ENCODE measurements at regions not wholly inside any gene's neighbourhood (a gene's known extent, or its start where the extent isn't known, plus 50 kb on each side); places are given as distances from the start of the nearest gene placed in this dataset.
"Not testable (repeated sequence)": the region's sequence is repeated elsewhere in the genome, so short reads cannot be mapped to it uniquely, and the experiment has no call there.

DNA sequence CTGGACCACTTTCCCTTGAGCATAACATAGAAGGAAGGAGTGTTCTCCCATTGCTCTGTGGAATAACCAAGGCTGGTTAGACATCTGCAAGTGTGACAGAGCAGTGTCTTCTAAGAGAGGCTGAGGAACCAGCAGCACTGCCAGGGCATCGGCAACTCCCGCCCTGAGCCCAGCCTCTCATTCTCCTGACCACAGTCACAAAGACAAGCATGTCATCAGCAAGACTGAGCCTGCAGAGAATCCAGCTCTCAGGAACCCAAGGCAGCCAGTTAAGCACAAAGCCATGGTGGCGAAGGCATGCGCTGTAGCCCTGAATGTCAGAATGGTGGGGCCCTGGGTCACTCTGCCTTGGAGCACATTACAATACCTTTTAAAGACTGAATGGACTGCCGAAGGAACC is 253.9 kb downstream of the AGTPBP1 start:
- no peak for DNase-seq

DNA sequence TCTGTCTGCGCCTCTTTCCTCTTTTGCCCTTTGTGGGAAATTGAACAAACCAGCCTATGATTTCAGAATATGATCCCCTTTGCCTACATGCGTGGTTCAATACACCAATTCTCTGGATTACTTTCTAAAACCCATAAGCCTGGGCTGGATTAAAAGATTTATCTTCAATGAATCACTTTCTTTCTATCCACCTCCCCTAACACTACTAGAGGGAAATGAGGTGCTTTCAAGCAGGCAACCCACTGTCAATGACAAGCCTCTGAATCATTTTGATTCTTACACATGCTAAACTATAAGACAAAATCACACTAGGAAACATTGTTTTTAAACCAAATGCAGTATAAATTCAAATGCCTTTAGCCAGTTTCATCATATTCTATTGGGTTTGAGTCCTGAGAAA is 257.5 kb downstream of the AGTPBP1 start:
- no peak for DNase-seq

DNA sequence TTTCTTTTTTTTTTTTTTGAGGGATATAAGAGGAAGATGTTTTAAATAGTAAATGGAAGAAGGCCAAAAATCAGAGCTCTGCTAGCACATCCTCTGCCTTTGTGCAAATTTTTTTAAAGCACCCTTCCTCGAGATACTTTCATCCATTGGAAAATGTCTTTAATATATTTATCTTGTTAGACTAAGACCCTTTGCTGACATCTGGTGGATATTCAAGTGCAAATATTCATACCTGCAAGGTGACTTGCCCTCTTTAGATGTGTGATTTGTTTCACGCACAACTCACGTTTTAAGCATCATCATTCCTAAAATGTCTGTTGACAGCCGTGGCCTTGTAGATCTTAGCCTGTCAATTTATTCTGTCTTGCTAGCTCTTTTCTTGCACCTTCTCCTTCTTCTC is 258.5 kb downstream of the AGTPBP1 start:
- DNase-seq, result no peak

DNA sequence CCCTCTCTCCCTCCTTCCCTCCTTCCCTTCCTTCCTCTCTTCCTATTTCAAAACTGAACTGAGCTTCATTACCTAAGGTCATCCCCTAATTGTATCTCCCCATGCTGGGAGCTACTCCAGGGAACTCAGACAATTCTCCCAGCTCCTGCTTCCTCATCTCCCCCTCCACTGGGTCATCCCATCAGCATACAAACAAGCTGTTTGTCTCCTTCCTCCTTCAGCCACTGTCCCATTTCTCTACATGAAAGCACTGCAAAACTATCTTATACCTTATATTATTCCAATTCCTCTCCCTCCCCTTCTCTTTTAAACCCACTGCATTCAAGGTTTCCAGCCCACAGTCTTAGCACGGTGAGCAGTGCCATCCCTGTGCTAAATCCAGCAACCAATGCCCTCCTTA is 262.4 kb downstream of the AGTPBP1 start:
- no peak for DNase-seq

DNA sequence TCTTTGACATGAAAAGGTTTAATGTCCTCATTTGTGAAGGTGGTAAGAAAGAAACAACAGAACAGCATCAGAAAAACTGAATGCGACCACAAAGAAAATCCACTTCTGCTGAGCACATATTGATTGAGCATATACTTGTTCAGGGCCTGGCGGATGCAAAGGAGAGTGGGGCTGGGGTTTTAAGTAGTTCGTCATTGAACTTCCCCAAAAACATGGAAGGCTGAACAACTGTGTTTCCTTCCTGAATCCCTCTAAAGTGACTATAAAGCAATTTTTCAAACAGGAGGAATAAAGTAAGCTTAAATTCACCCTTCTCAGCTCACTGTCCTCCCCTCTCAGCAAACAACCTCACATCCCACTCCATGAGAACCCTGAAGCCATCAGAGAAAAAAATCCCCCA is 262.9 kb downstream of the AGTPBP1 start:
- no peak for DNase-seq

DNA sequence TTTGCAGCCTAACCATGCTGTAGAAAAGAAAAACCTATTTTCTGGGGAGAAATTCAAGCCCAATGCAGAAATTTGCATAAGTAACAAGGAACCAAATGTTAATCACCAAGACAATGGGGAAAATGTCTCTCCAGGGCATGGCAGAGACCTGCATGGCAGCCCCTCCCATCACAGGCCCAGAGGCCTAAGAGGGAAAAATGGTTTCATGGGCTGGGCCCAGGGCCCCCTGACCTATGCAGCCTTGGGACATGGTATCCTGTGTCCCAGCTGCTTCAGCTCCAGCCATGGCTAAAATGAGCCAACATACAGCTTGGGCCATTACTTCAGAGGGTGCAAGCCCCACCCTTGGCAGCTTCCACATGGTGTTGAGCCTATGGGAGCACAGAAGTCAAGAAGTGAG is 266.9 kb downstream of the AGTPBP1 start:
- not testable (repeated sequence) for DNase-seq

DNA sequence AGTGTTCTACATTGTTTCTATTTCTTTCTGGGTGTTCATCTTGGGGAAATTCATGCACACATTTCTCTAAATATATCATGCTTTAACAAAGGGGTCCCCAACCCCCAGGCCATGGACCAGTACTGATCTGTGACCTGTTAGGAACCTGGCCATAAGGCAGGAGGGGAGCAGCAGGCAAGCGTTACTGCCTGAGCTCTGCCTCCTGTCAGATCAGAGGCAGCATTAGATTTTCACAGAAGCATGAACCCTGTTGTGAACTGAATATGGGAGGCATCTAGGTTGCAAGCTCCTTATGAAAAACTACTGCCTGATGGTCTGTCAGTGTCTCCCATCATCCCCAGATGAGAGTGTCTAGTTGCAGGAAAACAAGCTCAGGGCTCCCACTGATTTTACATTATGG is 270.0 kb downstream of the AGTPBP1 start:
- DNase-seq, result no peak

DNA sequence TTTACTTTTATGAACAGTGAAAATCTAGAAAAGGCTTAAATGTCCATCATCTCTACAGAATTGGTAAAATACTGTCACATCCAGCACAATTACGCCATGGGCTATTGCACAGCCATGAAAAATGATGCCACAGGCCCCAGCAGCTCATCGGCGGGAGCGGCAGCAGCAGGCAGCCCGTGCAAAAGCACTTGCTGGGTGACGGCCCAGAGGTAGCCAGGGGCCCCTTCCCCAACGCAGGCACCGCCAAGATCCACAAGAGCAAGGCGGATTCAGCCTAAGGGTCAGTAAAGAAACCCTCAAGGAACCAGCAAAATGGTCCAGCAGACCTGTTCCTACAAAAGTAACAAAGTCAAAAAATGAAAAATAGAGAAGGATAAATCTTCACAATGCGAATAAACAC is 272.7 kb downstream of the AGTPBP1 start:
- no peak for DNase-seq

DNA sequence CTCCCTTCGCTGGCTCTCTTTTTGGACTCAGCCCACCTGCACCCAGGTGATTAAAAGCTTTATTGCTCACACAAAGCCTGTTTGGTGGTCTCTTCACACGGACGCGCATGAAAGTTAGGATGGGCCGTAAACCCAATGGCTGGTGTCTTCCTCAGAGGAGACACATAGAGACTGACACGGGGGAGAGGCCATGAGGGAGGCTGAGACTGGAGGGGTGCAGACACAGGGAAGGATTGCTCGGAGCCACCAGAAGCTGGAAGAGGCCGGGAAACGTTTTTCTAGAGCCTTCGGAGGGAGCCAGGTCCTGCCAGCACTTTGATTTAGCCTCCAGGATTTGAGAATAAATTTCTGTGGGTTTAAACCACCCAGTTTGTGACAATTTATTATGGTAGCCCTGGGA is 274.9 kb downstream of the AGTPBP1 start:
- DNase-seq, result no peak

DNA sequence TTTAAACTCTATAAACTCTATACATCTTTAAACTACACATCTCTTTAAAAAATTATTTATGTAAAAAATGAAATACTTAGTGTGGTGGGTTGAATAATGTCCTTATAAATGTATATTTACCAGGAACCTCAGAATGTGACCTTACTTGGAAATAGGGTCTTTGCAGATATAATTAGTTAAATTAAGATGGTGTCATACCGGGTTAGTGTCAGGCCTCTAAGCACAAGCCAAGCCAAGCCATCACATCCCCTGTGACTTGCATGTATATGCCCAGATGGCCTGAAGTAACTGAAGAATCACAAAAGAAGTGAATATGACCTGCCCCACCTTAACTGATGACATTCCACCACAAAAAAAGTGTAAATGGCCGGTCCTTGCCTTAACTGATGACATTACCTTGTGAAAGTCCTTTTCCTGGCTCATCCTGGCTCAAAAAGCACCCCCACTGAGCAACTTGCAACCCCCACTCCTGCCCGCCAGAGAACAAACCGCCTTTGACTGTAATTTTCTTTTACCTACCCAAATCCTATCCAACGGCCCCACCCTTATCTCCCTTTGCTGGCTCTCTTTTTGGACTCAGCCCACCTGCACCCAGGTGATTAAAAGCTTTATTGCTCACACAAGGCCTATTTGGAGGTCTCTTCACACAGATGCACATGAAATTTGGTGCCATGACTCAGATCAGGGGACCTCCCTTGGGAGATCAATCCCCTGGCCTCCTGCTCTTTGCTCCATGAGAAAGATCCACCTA is 283.5 kb downstream of the AGTPBP1 start:
- not testable (repeated sequence) for DNase-seq

DNA sequence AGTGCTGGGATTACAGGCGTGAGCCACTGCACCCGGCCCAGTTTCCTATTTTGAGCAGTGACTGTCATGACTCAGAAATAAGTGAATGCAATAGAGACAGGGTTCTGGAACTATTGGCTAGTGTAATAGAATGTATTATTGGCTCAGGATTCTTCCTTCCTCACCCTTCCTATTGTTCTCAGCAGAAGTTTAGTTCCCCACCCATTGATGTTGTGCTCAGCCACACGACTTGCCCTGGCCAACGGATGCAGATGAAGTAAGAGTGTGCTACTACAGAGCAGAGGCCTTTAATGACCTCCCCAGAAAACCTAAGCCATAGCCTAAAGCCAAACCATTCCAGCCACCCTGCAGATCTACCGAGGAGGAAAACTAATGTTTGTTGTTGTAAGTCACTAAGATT is 287.9 kb downstream of the AGTPBP1 start:
- DNase-seq, result no peak

DNA sequence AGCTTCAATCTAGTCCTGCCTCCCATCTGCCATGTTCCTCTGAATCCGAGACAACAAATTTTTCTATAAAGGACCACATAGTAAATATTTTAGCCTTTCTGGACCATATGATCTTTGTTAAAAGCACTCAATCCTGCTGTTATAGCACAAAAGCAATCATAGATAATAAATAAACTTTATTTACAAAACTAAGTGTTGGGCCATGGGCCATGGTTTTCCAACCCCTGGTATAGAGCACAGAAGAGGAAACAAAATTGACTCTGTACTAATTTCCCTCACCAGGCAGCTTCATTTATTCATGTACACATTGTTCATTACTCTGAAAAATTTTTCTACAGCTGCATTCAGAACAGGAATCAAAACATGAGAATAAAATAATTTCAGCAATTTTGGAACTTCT is 288.9 kb downstream of the AGTPBP1 start:
- DNase-seq, result no peak

DNA sequence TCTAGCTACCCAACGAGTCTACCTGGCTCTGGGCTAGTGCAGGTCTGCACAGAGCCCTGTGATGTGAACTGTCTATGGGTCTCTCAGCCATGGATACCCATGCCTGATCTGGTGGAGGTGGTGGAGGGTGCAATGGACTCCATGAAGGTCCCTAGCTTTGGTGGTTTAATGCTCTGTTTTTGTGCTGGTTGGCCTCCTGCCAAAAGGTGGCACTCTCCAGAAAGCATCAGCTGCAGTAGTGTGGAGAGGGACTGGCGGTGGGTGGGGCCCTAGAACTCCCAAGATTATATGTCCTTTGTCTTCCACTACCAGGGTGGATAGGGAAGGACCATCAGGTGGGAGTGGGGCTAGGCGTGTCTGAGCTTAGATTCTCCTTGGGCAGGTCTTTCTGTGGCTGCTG is 290.1 kb downstream of the AGTPBP1 start:
- DNase-seq, result no peak

DNA sequence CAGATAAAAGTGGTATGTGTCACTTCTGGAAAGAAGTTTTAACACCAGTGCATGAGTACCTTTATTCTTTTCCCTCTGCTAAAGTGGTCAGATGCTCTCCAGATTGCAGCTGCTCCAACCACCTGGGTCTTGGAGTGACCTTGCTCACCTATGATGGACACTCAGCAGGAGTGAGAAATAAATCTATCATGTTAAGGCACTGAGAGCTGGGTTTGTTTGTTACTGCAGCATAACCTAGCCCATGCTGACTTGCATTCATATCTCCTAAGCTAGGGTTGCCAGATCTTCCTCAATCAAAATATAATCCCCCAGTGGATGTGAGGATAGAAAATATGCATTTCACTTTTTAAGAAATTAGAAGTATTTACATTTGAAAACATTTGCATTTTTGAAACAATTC is 295.9 kb downstream of the AGTPBP1 start:
- no peak for DNase-seq

DNA sequence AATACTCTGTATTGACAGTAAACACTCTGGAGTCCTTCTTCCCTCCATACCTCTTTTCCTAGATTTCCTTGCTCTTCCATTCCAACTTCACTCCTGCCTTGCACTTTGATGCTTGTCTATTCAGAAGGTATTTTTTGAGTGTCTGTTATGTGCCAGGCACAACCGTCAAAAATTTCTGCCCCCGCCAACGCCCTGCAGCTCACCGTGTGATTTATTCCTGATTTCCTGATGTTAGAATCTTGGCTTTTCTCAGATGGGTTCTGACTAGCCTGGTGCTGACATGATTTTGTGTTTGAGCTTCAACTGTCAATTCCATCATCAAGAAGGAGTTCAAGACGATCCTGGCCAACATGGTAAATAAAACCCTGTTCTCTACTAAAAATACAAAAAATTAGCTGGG is 297.5 kb downstream of the AGTPBP1 start:
- DNase-seq, result no peak

DNA sequence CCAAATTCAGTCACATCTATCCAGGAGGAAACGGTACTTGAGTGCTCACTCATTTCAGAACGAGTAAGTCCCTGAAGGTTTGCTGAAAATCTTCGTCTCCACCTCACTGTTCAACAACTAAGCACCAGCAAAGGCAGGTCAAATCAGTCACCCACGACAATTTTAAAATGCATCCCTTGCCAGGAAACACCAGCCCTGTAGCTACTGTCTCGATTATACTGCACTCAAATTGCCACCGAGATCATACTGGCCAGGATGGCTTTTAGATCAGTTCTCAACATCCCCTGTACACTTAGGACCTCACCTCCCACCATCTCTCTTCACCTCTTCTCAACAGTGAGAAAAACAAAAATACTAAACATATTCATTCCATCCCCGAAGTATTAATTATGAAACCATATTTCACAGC is 298.6 kb downstream of the AGTPBP1 start:
- DNase-seq, result no peak

DNA sequence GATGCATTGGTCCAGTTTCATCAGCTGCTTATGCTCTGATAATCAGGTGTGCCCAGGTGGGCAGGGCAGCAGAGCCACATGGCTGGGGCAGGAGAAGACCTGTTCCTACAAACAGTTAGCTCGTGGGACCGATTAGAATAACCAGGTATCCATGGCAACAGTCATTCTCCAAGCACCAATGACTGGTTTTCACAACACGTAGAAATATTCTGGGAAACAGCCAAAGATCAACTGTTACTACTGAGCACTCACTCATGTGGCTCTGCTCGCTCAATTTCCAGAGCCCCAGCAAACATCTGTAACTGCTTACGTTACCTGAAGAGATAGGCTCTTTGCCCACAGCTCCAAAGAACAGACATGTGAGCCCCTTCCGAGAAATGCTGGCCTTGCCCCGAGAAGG is 302.0 kb downstream of the AGTPBP1 start:
- DNase-seq, result no peak

DNA sequence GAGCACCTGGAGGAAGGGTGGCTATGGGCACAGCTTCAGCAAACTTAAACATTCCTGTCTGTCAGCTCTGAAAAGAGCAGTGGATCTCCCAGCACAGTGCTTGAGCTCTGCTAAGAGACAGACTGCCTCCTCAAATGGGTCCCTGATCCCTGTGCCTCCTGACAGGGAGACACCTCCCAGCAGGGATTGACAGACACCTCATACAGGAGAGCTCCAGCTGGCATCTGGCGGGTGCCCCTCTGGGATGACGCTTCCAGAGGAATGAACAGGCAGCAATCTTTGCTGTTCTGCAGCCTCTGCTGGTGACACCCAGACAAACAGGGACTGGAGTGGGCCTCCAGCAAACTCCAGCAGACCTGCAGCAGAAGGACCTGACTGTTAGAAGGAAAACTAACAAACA is 307.8 kb downstream of the AGTPBP1 start:
- not testable (repeated sequence) for DNase-seq

DNA sequence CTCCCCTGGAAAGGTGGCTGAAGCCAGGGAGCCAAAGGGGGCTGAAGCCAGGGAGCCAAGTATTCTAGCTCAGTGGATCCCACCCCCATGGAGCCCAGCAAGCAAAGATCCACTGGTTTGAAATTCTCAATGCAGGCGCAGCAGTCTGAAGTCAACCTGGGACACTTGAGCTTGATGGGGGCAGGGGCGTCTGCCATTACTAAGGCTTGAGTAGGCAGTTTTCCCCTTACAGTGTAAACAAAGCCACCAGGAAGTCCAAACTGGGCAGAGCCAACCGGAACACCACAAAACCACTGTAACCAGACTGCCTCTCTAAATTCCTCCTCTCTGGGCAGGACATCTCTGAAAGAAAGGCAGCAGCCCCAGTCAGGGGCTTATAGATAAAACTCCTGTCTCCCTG is 308.2 kb downstream of the AGTPBP1 start:
- DNase-seq, result not testable (repeated sequence)

DNA sequence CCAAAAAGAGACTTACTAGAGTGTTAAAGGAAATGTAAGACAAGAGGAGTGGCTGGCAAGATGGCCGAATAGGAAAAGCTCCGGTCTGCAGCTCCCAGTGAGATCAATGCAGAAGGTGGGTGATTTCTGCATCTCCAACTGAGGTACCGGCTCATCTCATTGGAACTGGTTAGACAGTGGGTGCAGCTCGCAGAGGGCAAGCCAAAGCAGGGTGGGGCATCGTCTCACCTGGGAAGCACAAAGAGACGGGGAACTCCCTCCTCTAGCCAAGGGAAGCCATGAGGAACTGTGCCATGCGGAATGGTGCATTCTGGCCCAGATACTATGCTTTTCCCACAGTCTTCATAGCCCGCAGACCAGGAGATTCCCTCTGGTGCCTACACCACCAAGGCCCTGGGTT is 308.7 kb downstream of the AGTPBP1 start:
- no peak for DNase-seq

DNA sequence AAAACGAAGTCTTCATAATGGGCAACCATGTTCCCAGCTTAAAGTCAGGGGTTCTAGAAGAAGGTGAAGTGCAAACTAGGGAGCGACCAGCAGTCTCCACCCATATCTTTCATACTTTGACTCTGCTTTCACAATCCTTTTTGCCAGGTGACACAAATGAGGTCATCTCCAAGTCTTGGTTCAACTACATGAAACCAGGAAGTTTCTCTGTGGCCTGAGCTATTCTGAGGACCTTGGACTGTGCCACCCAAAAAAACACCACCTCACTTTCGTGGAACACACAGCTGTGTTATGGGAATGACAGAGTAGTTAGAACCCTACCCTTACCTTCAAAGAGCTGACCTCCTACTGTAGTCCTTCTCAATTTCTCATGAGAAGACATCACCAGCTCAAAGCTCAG is 309.2 kb downstream of the AGTPBP1 start:
- no peak for DNase-seq

DNA sequence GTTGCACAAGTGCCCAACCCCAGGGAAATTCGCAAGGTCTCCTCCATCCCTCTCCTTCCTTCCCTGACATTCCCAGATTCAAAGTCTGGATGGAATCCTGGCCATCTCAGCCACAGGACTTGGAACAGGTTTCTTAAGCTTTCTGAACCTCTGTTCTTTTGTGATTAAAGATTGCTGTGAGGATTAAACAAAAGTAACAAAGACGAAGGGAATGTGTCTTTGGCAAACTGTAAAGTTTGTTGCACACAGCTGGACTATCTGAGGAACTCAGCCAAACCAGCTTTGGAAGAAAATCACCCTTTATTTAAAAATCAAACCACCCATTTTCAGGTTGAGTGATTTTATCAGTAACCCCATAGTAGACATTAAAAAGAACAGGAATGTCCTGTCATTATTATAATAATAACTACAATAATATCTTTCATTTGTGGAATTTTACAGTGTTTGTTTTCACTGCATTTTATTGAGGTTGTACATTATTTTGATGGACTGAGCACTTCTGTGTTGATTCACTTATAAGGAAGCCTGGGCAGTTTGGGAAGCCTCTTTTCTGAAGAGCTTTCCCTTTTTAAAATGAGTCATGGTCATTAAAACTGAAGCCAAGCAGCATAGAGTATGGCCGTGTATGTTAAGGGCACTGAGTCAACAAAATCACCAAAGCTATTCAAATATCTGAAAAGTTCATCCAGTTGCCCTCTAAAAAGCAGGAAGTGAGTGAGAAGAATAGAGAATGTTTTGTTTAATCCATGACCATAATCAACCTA is 310.2 kb downstream of the AGTPBP1 start:
- DNase-seq, result no peak

DNA sequence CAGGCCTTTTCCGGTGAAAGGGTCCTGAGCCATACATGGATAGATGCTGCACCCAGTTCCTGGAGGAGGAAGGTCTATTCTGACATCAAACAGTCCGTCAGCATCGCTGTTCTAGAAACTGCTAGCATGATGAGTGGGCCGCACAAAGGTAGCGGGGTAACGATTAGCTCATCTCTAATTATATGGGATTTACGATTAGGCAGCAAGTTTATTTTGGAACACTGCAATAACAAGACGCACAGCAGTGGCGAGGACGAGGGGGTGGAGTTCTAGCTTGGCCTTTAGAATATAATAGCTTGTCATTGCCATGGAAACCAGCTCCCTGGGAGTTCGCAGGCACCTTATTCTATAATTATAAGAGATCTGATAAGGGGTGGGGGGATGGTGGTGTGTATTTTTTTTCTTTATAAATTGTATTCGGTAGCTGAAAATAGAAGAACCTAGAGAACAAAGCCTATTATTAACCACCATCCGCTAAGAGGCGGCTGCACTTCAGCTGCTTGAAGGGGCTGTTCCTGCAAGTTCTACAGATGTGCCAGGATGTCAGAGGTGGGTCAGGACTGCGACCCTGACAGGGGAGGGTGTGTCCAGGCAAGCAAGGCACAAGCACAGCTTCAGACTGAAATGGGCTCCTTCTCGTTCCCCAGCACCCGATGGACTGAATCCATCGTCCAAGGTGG is 311.0 kb downstream of the AGTPBP1 start:
- no peak for DNase-seq

DNA sequence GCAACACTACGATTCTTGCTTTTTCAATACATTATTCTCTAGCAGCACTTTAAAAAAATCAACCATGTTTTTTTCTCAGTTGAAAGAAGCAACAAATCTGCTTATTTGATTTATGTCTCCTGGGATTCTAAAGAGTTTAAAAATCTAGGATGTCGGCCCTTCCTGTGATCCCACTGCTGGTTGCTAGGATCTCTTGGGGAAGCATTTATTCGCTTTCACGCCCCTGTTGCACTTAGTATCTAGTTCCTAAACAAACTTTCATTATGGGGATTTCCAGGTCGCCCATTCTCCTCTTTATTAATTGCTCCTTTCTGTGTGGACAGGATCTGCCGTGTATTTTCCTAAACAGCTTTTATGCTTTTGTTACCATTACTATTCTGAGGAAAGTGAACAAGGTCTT is 313.5 kb downstream of the AGTPBP1 start:
- DNase-seq, result no peak

Data from NCI-H2107 (cell line).